GM23248 (cell line): ENCODE measurements at regions not wholly inside any gene's neighbourhood (a gene's known extent, or its start where the extent isn't known, plus 50 kb on each side); places are given as distances from the start of the nearest gene placed in this dataset.

Experiments used
- DNase-seq: peaks from one replicate; pipeline ENCODE4 v3.0.0-alpha.2; 2015
- H2AFZ ChIP-seq: fragments of 200-600 bp; sonication (generic); 2 replicates; pipeline ENCODE4 v1.6.1; 2016; ENCODE audit warnings: antibody characterized with exemption
- H3F3A ChIP-seq: fragments of 200-600 bp; sonication (generic); 2 replicates; pipeline ENCODE4 v1.6.1; 2016; ENCODE audit warnings: mild to moderate bottlenecking, antibody characterized with exemption, mixed run types; ENCODE audit not compliant: insufficient read depth
- H3K27ac ChIP-seq: fragments of 200-600 bp; sonication (generic); 2 replicates; pipeline ENCODE4 v1.5.1; 2016; ENCODE audit warnings: mild to moderate bottlenecking
- H3K27me3 ChIP-seq: fragments of 200-600 bp; sonication (generic); replicated peaks from 2 replicates; pipeline ENCODE4 v1.6.1; 2016; ENCODE audit warnings: mild to moderate bottlenecking; ENCODE audit not compliant: insufficient read depth
- H3K36me3 ChIP-seq: fragments of 200-600 bp; sonication (generic); 2 replicates; pipeline ENCODE4 v1.6.1; 2016; ENCODE audit warnings: low read depth, mild to moderate bottlenecking
- H3K4me1 ChIP-seq: fragments of 200-600 bp; sonication (generic); 2 replicates; pipeline ENCODE4 v1.6.1; 2016; ENCODE audit warnings: mild to moderate bottlenecking; ENCODE audit not compliant: insufficient read depth
- H3K4me2 ChIP-seq: fragments of 200-600 bp; sonication (generic); one replicate; pipeline ENCODE4 v1.6.1; 2016; ENCODE audit warnings: mild to moderate bottlenecking; ENCODE audit not compliant: unreplicated experiment
- H3K4me3 ChIP-seq: fragments of 200-600 bp; sonication (generic); 2 replicates; pipeline ENCODE4 v1.5.1; 2016; ENCODE audit warnings: mild to moderate bottlenecking
- H3K79me2 ChIP-seq: fragments of 200-600 bp; sonication (generic); 2 replicates; pipeline ENCODE4 v1.6.1; 2016; ENCODE audit warnings: mild to moderate bottlenecking; ENCODE audit not compliant: insufficient read depth
- H3K9ac ChIP-seq: fragments of 200-600 bp; sonication (generic); 2 replicates; pipeline ENCODE4 v1.6.1; 2016; ENCODE audit warnings: mild to moderate bottlenecking
- H3K9me2 ChIP-seq: fragments of 200-600 bp; sonication (generic); 2 replicates; pipeline ENCODE4 v1.6.1; 2016; ENCODE audit warnings: mixed run types, mild to moderate bottlenecking, moderate library complexity; ENCODE audit not compliant: insufficient read depth
- H3K9me3 ChIP-seq: fragments of 200-600 bp; sonication (generic); one replicate; pipeline ENCODE4 v1.6.1; 2017; ENCODE audit warnings: low read depth
- H4K20me1 ChIP-seq: fragments of 200-600 bp; sonication (generic); 2 replicates; pipeline ENCODE4 v1.6.0; 2016; ENCODE audit not compliant: insufficient read depth
- EZH2 ChIP-seq: fragments of 200-600 bp; sonication (generic); IDR thresholded peaks from 2 replicates; pipeline ENCODE4 v1.6.1; 2018; ENCODE audit warnings: antibody characterized with exemption, mild to moderate bottlenecking; ENCODE audit not compliant: insufficient read depth, poor library complexity, severe bottlenecking
- EZH2phosphoT487 ChIP-seq: fragments of 200-600 bp; sonication (generic); IDR thresholded peaks from 2 replicates; pipeline ENCODE4 v1.6.1; 2018; ENCODE audit warnings: antibody characterized with exemption, moderate library complexity, mild to moderate bottlenecking, low read depth; ENCODE audit not compliant: insufficient read depth
- WGBS, 2 experiments: methylation state at CpG; one replicate each; pipeline ENCODE4 v1.1.6; 2015 to 2017; ENCODE audit warnings: low lambda C conversion rate in 2 of 2, low coverage in 1 of 2; ENCODE audit errors: missing lambda C conversion rate in 2 of 2; 5-methylcytosine and 5-hydroxymethylcytosine counted together
- in situ Hi-C: fragments of 300-500 bp; cut with MboI; formaldehyde crosslinking; loops from 2 replicates; pipeline ENCODE4 v1.15.0; 2020

- H3K4me1 ChIP-seq, result no peaks in the 10 kb centered on the region
- no peaks in the 10 kb centered on the region for H3F3A ChIP-seq
- no peak overlapping the region for H2AFZ ChIP-seq
- TF ChIP-seq EZH2 (no peak), EZH2phosphoT487 (no peak)
- H3K4me3 ChIP-seq, result no peak overlapping the region
- WGBS, 2 experiments, result 15 to 19% methylated on average over 2 of the region's 2 CpGs
- in situ Hi-C loops, result no loop called here
- no peaks in the 10 kb centered on the region for H3K9me2 ChIP-seq
- H3K9me3 ChIP-seq, result no peaks in the 10 kb centered on the region
- H3K4me2 ChIP-seq, result no peak overlapping the region
- no peaks in the 10 kb centered on the region for H3K79me2 ChIP-seq
- no peaks in the 10 kb centered on the region for H4K20me1 ChIP-seq
- H3K27ac ChIP-seq, result no peak overlapping the region
- no peak overlapping the region for H3K9ac ChIP-seq
- no peaks in the 10 kb centered on the region for H3K36me3 ChIP-seq
- H3K27me3 ChIP-seq, result no peaks in the 10 kb centered on the region
- DNase-seq, result no peak
These were observed 100.6 kb upstream of the ADAMTS19 start for GRCh38 chr5:129359450-129359849.

- Histone ChIP-seq H3K4me1 (no peaks in the 10 kb centered on the region), H3K27ac (no peak overlapping the region), H3K9me3 (no peaks in the 10 kb centered on the region), H3K27me3 (no peaks in the 10 kb centered on the region), H3K36me3 (no peaks in the 10 kb centered on the region), H3K9ac (no peak overlapping the region), H3K4me2 (no peak overlapping the region), H4K20me1 (no peaks in the 10 kb centered on the region), H3K4me3 (no peak overlapping the region), H3K79me2 (no peaks in the 10 kb centered on the region), H2AFZ (no peak overlapping the region), H3K9me2 (no peaks in the 10 kb centered on the region), H3F3A (no peaks in the 10 kb centered on the region)
- in situ Hi-C loops, result no loop called here
- WGBS, 2 experiments, result 4 to 18% methylated on average over 1 of the region's 1 CpG
- no peak for TF ChIP-seq EZH2
- peak; percentile 14 for DNase-seq
These were observed 98.6 kb upstream of the ADAMTS19 start for GRCh38 chr5:129361441-129362025.

GRCh38 chr5:129362456-129362855 lies 97.6 kb upstream of the ADAMTS19 start:
- Histone ChIP-seq H3K4me1 (no peaks in the 10 kb centered on the region), H3K9me3 (no peaks in the 10 kb centered on the region), H3K9me2 (no peaks in the 10 kb centered on the region), H3F3A (no peaks in the 10 kb centered on the region), H3K27me3 (no peaks in the 10 kb centered on the region), H2AFZ (no peak overlapping the region), H3K4me3 (no peak overlapping the region), H3K79me2 (no peaks in the 10 kb centered on the region), H3K36me3 (no peaks in the 10 kb centered on the region), H3K4me2 (no peak overlapping the region), H4K20me1 (no peaks in the 10 kb centered on the region), H3K27ac (no peak overlapping the region), H3K9ac (no peak overlapping the region)
- TF ChIP-seq EZH2phosphoT487 (no peak), EZH2 (no peak)
- DNase-seq, result no peak
- in situ Hi-C loops, result no loop called here

- H3K9me3 ChIP-seq, result no peaks in the 10 kb centered on the region
- DNase-seq, result no peak
- no peak overlapping the region for H2AFZ ChIP-seq
- H3K4me3 ChIP-seq, result no peak overlapping the region
- H3K79me2 ChIP-seq, result no peaks in the 10 kb centered on the region
- no peaks in the 10 kb centered on the region for H3K27me3 ChIP-seq
- H3K4me2 ChIP-seq, result no peak overlapping the region
- H3K36me3 ChIP-seq, result no peaks in the 10 kb centered on the region
- TF ChIP-seq EZH2phosphoT487 (no peak), EZH2 (no peak)
- no peak overlapping the region for H3K9ac ChIP-seq
- no peaks in the 10 kb centered on the region for H3F3A ChIP-seq
- H4K20me1 ChIP-seq, result no peaks in the 10 kb centered on the region
- no peaks in the 10 kb centered on the region for H3K4me1 ChIP-seq
- H3K9me2 ChIP-seq, result no peaks in the 10 kb centered on the region
- in situ Hi-C loops, result no loop called here
- H3K27ac ChIP-seq, result no peak overlapping the region
These were observed 96.1 kb upstream of the ADAMTS19 start for GRCh38 chr5:129363991-129364390.

GRCh38 chr5:129367883-129368282 lies 92.2 kb upstream of the ADAMTS19 start:
- no peaks in the 10 kb centered on the region for H4K20me1 ChIP-seq
- no peaks in the 10 kb centered on the region for H3K9me2 ChIP-seq
- no peaks in the 10 kb centered on the region for H3K4me1 ChIP-seq
- no peak for DNase-seq
- no peaks in the 10 kb centered on the region for H3K36me3 ChIP-seq
- 0% methylated on average over 1 of the region's 1 CpG for WGBS, 2 experiments
- no peaks in the 10 kb centered on the region for H3K9me3 ChIP-seq
- H3K27ac ChIP-seq, result no peak overlapping the region
- H3K9ac ChIP-seq, result no peak overlapping the region
- H2AFZ ChIP-seq, result no peak overlapping the region
- H3K4me3 ChIP-seq, result no peak overlapping the region
- no peaks in the 10 kb centered on the region for H3K27me3 ChIP-seq
- TF ChIP-seq EZH2 (no peak), EZH2phosphoT487 (no peak)
- no peaks in the 10 kb centered on the region for H3F3A ChIP-seq
- no peak overlapping the region for H3K4me2 ChIP-seq
- H3K79me2 ChIP-seq, result no peaks in the 10 kb centered on the region
- in situ Hi-C loops, result no loop called here
